ENCODE measurements at regions not wholly inside any gene's neighbourhood (a gene's known extent, or its start where the extent isn't known, plus 50 kb on each side); places are given as distances from the start of the nearest gene placed in this dataset.

DNA sequence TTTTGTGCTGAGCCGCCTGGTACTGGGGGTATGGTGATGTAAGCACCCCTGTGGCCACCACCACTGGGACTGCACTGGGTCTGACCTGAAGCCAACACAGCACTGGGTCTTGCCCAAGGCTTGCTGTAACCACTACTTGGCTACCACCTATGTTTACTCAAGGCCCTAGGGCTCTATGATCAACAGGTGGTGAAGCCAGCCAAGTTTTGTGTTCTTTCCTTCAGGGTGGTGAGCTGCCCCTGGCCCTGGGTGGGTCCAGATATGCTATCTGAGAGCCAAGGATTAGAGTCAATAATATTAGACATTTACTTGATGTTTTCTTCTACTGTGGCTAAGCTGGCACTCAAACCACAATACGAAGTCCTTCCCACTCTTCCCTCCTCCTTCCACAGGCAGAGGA, 55.1 kb upstream of the PAGE4 start:
- TF ChIP-seq, protein P1, sequence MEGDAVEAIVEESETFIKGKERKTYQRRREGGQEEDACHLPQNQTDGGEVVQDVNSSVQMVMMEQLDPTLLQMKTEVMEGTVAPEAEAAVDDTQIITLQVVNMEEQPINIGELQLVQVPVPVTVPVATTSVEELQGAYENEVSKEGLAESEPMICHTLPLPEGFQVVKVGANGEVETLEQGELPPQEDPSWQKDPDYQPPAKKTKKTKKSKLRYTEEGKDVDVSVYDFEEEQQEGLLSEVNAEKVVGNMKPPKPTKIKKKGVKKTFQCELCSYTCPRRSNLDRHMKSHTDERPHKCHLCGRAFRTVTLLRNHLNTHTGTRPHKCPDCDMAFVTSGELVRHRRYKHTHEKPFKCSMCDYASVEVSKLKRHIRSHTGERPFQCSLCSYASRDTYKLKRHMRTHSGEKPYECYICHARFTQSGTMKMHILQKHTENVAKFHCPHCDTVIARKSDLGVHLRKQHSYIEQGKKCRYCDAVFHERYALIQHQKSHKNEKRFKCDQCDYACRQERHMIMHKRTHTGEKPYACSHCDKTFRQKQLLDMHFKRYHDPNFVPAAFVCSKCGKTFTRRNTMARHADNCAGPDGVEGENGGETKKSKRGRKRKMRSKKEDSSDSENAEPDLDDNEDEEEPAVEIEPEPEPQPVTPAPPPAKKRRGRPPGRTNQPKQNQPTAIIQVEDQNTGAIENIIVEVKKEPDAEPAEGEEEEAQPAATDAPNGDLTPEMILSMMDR (IDR thresholded peaks at IDR 0.05): no peak
- TF ChIP-seq POLR2A (IDR thresholded peaks at IDR 0.05): no peak

Measured in heart left ventricle (tissue), 13 donors.